ENCODE measurements at regions not wholly inside any gene's neighbourhood (a gene's known extent, or its start where the extent isn't known, plus 50 kb on each side); places are given as distances from the start of the nearest gene placed in this dataset.

DNA sequence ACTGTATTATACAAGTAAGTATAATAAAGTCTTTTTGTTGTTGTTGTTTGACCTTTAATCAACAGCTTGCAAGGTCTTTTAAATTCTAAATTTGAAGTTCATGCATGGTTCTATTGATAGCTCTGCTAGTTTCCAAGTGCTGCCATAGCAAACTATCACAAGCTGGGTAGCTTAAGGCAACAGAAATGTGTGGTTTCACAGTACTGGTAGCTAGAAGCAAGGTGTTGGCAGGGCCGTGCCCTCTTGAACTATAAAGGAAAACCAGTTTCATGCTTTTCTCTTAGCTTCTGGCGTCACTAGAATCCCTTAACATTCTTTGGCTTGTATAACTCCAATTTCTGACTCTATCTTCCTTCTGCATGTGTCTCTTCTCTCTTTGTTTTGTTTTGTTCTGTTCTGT, 1021.9 kb upstream of the AUTS2 start:
- FAIRE-seq (no peak), DNase-seq (ENCODE audit: low read depth in 1 of 2, low spot score in 2 of 2) (no peak)
- H2BK15ac ChIP-seq (ENCODE audit: low read length), result no peak overlapping the region
- H3K27me3 ChIP-seq (replicated peaks in 1 of 4; ENCODE audit: control insufficient read depth in 3 of 4, extremely low read depth in 1 of 4, insufficient read depth in 3 of 4, low read length in 3 of 4), result no peaks in the 10 kb centered on the region
- H3K36me3 ChIP-seq (ENCODE audit: control insufficient read depth in 2 of 4, insufficient read depth in 4 of 4, low read length in 3 of 4), result no peaks in the 10 kb centered on the region
- H3K4me2 ChIP-seq (ENCODE audit: insufficient read depth in 1 of 2, low read depth in 2 of 2, low read length in 2 of 2), result no peak overlapping the region
- H2AK5ac ChIP-seq (ENCODE audit: low read depth, low read length), result no peak overlapping the region
- H3K56ac ChIP-seq (replicated peaks; ENCODE audit: insufficient read length, low read depth, low read length), result no peak overlapping the region
- H3K18ac ChIP-seq (ENCODE audit: extremely low read depth, low read length), result no peak overlapping the region
- no peak overlapping the region for H3K14ac ChIP-seq (ENCODE audit: insufficient read length)
- no peaks in the 10 kb centered on the region for H4K20me1 ChIP-seq (replicated peaks in 1 of 2; ENCODE audit: control insufficient read depth in 1 of 2, insufficient read depth in 2 of 2, low read length in 2 of 2)
- H2BK12ac ChIP-seq (ENCODE audit: low read depth, low read length), result no peak overlapping the region
- H3K4me3 ChIP-seq (ENCODE audit: extremely low read depth in 1 of 4, insufficient read depth in 2 of 4, low read depth in 3 of 4, low read length in 4 of 4), result no peak overlapping the region
- no peak overlapping the region for H3K9ac ChIP-seq (replicated peaks in 1 of 4; ENCODE audit: extremely low read depth in 1 of 4, low read depth in 3 of 4, low read length in 3 of 4)
- H3K79me2 ChIP-seq (ENCODE audit: control insufficient read depth in 1 of 2, insufficient read depth in 2 of 2, low read length in 2 of 2), result no peaks in the 10 kb centered on the region
- no peak overlapping the region for H2AFZ ChIP-seq (ENCODE audit: low read length)
- no peaks in the 10 kb centered on the region for H3K79me1 ChIP-seq (ENCODE audit: low read depth, low read length)
- ChIA-PET CTCF (ENCODE audit: partially characterized antibody) (interaction anchor here (1.2 kb wide), 2 partner anchors 631 to 1205 kb away, joined by 3 read pairs; no protein-coding TSS in a partner anchor), POLR2A (ENCODE audit: partially characterized antibody) (no interaction called here)
- no peak overlapping the region for H2BK5ac ChIP-seq (ENCODE audit: low read depth, low read length)
- no peaks in the 10 kb centered on the region for H3K4me1 ChIP-seq (replicated peaks in 1 of 4; ENCODE audit: control insufficient read depth in 3 of 4, insufficient read depth in 4 of 4, low read length in 3 of 4)
- H2BK20ac ChIP-seq (ENCODE audit: low read length), result no peak overlapping the region
- H2BK120ac ChIP-seq (replicated peaks; ENCODE audit: low read depth, low read length), result no peak overlapping the region
- H4K5ac ChIP-seq (ENCODE audit: insufficient read length, low read depth, low read length), result no peak overlapping the region
- H3K9me3 ChIP-seq (ENCODE audit: insufficient read depth in 2 of 2, low read depth in 1 of 2, low read length in 1 of 2), result no peaks in the 10 kb centered on the region
- H4K91ac ChIP-seq (replicated peaks; ENCODE audit: insufficient read length, low read length), result no peak overlapping the region
- 97% methylated on average over 2 of the region's 2 CpGs; no CpG with 5 or more reads in 1 of the 2 experiments for WGBS, 2 experiments (ENCODE audit: extremely low coverage in 1 of 2, insufficient coverage in 1 of 2, insufficient read length in 1 of 2, insufficient replicate concordance in 2 of 2, low coverage in 1 of 2, low lambda C conversion rate in 2 of 2, missing lambda C conversion rate in 1 of 2)
- H3K23me2 ChIP-seq (ENCODE audit: low read depth, low read length), result peaks cover 1% of the 10 kb centered on the region; the same call in 1 of the 2 replicates
- no peak overlapping the region for H3K4ac ChIP-seq (replicated peaks; ENCODE audit: insufficient read length, low read depth, low read length)
- H4K8ac ChIP-seq (ENCODE audit: extremely low read depth, insufficient read depth, low read length), result no peak overlapping the region
- no peak overlapping the region for H3K23ac ChIP-seq (ENCODE audit: insufficient read length)
- H3K27ac ChIP-seq (ENCODE audit: low read depth, low read length), result no peak overlapping the region
- TF ChIP-seq CHD1 (IDR thresholded peaks at IDR 0.05; ENCODE audit: low read depth, low read length) (no peak), RBBP5 (IDR thresholded peaks at IDR 0.05; ENCODE audit: borderline replicate concordance, low read depth, low read length) (no peak), POU5F1 (IDR thresholded peaks at IDR 0.05; ENCODE audit: low read depth, low read length) (no peak), GABPA (IDR thresholded peaks at IDR 0.05; ENCODE audit: borderline replicate concordance, insufficient read depth, low read length) (no peak), BACH1 (IDR thresholded peaks at IDR 0.05; ENCODE audit: low read length) (no peak), HDAC2 (IDR thresholded peaks at IDR 0.05; ENCODE audit: borderline replicate concordance in 1 of 2, low read depth in 2 of 2, low read length in 2 of 2) (no peak), KDM5A (IDR thresholded peaks at IDR 0.05; ENCODE audit: low read length) (no peak), KDM1A (IDR thresholded peaks at IDR 0.05; ENCODE audit: borderline replicate concordance, low read length) (no peak), HDAC6 (IDR thresholded peaks at IDR 0.05; ENCODE audit: low read depth, low read length) (no peak)
- TF ChIP-seq, protein P1, sequence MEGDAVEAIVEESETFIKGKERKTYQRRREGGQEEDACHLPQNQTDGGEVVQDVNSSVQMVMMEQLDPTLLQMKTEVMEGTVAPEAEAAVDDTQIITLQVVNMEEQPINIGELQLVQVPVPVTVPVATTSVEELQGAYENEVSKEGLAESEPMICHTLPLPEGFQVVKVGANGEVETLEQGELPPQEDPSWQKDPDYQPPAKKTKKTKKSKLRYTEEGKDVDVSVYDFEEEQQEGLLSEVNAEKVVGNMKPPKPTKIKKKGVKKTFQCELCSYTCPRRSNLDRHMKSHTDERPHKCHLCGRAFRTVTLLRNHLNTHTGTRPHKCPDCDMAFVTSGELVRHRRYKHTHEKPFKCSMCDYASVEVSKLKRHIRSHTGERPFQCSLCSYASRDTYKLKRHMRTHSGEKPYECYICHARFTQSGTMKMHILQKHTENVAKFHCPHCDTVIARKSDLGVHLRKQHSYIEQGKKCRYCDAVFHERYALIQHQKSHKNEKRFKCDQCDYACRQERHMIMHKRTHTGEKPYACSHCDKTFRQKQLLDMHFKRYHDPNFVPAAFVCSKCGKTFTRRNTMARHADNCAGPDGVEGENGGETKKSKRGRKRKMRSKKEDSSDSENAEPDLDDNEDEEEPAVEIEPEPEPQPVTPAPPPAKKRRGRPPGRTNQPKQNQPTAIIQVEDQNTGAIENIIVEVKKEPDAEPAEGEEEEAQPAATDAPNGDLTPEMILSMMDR (IDR thresholded peaks at IDR 0.05; ENCODE audit: control extremely low read depth in 1 of 3, insufficient read depth in 1 of 3, low read depth in 1 of 3, low read length in 3 of 3), result no peak
- TF ChIP-seq, protein P2, sequence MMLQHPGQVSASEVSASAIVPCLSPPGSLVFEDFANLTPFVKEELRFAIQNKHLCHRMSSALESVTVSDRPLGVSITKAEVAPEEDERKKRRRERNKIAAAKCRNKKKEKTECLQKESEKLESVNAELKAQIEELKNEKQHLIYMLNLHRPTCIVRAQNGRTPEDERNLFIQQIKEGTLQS (IDR thresholded peaks at IDR 0.05; ENCODE audit: insufficient read depth, low read depth, low read length), result no peak

Data from H1 (cell line).